NCI-H345 (cell line): ENCODE measurements at regions not wholly inside any gene's neighbourhood (a gene's known extent, or its start where the extent isn't known, plus 50 kb on each side); places are given as distances from the start of the nearest gene placed in this dataset.
A peak's percentile ranks its signal among the peaks of the same experiment; 100 is the strongest.
"Not testable (repeated sequence)": the region's sequence is repeated elsewhere in the genome, so short reads cannot be mapped to it uniquely, and the experiment has no call there.

Experiments used
- DNase-seq: peaks from one replicate; lab custom pipeline; 2025; lab: John Stamatoyannopoulos, UW

GRCh38 chr21:14008436-14008835 lies 202.3 kb downstream of the LIPI start:
- DNase-seq = peak; percentile 42

- DNase-seq = not testable (repeated sequence)
Observed at GRCh38 chr21:14008006-14008405, 202.7 kb downstream of the LIPI start.

- DNase-seq = not testable (repeated sequence)
Observed at GRCh38 chr21:14006144-14006543, 204.6 kb downstream of the LIPI start.

GRCh38 chr21:13986996-13987958 lies 223.5 kb downstream of the LIPI start:
- not testable (repeated sequence) for DNase-seq

- not testable (repeated sequence) for DNase-seq
Observed at GRCh38 chr21:13985865-13986863, 224.6 kb downstream of the LIPI start.

- not testable (repeated sequence) for DNase-seq
Observed at GRCh38 chr21:13985137-13985864, 225.5 kb downstream of the LIPI start.

GRCh38 chr21:13984728-13985127 lies 226.0 kb downstream of the LIPI start:
- DNase-seq = not testable (repeated sequence)

GRCh38 chr21:13981176-13982087 lies 229.3 kb downstream of the LIPI start:
- not testable (repeated sequence) for DNase-seq

- DNase-seq = peak; percentile 51
Observed at GRCh38 chr21:13980115-13980662, 230.6 kb downstream of the LIPI start.

- DNase-seq = not testable (repeated sequence)
Observed at GRCh38 chr21:13979608-13980007, 231.1 kb downstream of the LIPI start.

GRCh38 chr21:13974582-13974981 lies 236.2 kb downstream of the LIPI start:
- DNase-seq = not testable (repeated sequence)

GRCh38 chr21:13969853-13970252 lies 240.9 kb downstream of the LIPI start:
- DNase-seq = not testable (repeated sequence)

GRCh38 chr21:13969002-13969401 lies 241.8 kb downstream of the LIPI start:
- DNase-seq = not testable (repeated sequence)

GRCh38 chr21:13963259-13963658 lies 247.5 kb downstream of the LIPI start:
- DNase-seq = not testable (repeated sequence)

GRCh38 chr21:13937236-13937635 lies 273.5 kb downstream of the LIPI start:
- no peak for DNase-seq

- DNase-seq = not testable (repeated sequence)
Observed at GRCh38 chr21:13936033-13936937, 274.5 kb downstream of the LIPI start.

- not testable (repeated sequence) for DNase-seq
Observed at GRCh38 chr21:13935396-13936032, 275.2 kb downstream of the LIPI start.

- not testable (repeated sequence) for DNase-seq
Observed at GRCh38 chr21:13934887-13935342, 275.8 kb downstream of the LIPI start.
